Activated T-helper 2 cell treated with anti-CD3 and anti-CD28 coated beads, Interferon-gamma antibody, Interleukin-2, Interleukin-4, amounts not matched to agents 10 μg/mL and 5 μg/mL and 100 μg/mL, durations not matched to agents 14 hours and 24 hours and 36 hours (primary cell): ENCODE measurements at regions not wholly inside any gene's neighbourhood (a gene's known extent, or its start where the extent isn't known, plus 50 kb on each side); places are given as distances from the start of the nearest gene placed in this dataset.

ENCODE experiments used
- DNase-seq: peaks from one replicate; pipeline ENCODE4 v3.0.0; 2021; ENCODE audit warnings: low spot score
- H3K27ac Mint-ChIP-seq: one replicate; pipeline ENCODE4 v1.8.0; 2021; ENCODE audit warnings: mixed read lengths
- H3K27me3 Mint-ChIP-seq: one replicate; pipeline ENCODE4 v1.8.0; 2021; ENCODE audit warnings: low read depth, mixed read lengths
- H3K36me3 Mint-ChIP-seq: one replicate; pipeline ENCODE4 v1.8.0; 2021; ENCODE audit warnings: low read depth, mixed read lengths
- H3K4me1 Mint-ChIP-seq: one replicate; pipeline ENCODE4 v1.8.0; 2021; ENCODE audit warnings: low read depth, mixed read lengths
- H3K4me3 Mint-ChIP-seq: one replicate; pipeline ENCODE4 v1.8.0; 2021; ENCODE audit warnings: low read depth, mild to moderate bottlenecking, moderate library complexity, mixed read lengths
- H3K9me3 Mint-ChIP-seq: one replicate; pipeline ENCODE4 v1.8.0; 2021; ENCODE audit warnings: mixed read lengths
- intact Hi-C: fragments of 100-400 bp; cut with micrococcal nuclease; formaldehyde crosslinking; loops from one replicate; pipeline ENCODE4 v1.15.1; 2023

GRCh38 chr5:155738616-155739015, 588.3 kb upstream of the SGCD start:
- intact Hi-C loops, result no loop called here
- H3K27me3 Mint-ChIP-seq, result no peaks in the 10 kb centered on the region
- DNase-seq, result no peak
- H3K36me3 Mint-ChIP-seq, result no peaks in the 10 kb centered on the region
- H3K4me1 Mint-ChIP-seq, result no peaks in the 10 kb centered on the region
- no peak overlapping the region for H3K4me3 Mint-ChIP-seq
- H3K27ac Mint-ChIP-seq, result no peak overlapping the region
- no peaks in the 10 kb centered on the region for H3K9me3 Mint-ChIP-seq

GRCh38 chr5:155746367-155747038, 580.5 kb upstream of the SGCD start:
- intact Hi-C loops, result no loop called here
- Mint-ChIP-seq H3K9me3 (no peaks in the 10 kb centered on the region), H3K27ac (no peak overlapping the region), H3K4me1 (no peaks in the 10 kb centered on the region), H3K4me3 (no peak overlapping the region), H3K27me3 (no peaks in the 10 kb centered on the region), H3K36me3 (no peaks in the 10 kb centered on the region)
- DNase-seq, result no peak

GRCh38 chr5:155750101-155750500, 576.9 kb upstream of the SGCD start:
- Mint-ChIP-seq H3K27me3 (no peaks in the 10 kb centered on the region), H3K4me1 (no peaks in the 10 kb centered on the region), H3K36me3 (no peaks in the 10 kb centered on the region), H3K4me3 (no peak overlapping the region), H3K9me3 (no peaks in the 10 kb centered on the region), H3K27ac (no peak overlapping the region)
- intact Hi-C loops, result no loop called here
- DNase-seq, result no peak

- intact Hi-C loops, result no loop called here
- H3K4me1 Mint-ChIP-seq, result no peaks in the 10 kb centered on the region
- DNase-seq, result no peak
- H3K36me3 Mint-ChIP-seq, result no peaks in the 10 kb centered on the region
- no peak overlapping the region for H3K27ac Mint-ChIP-seq
- H3K27me3 Mint-ChIP-seq, result no peaks in the 10 kb centered on the region
- no peaks in the 10 kb centered on the region for H3K9me3 Mint-ChIP-seq
- no peak overlapping the region for H3K4me3 Mint-ChIP-seq
Measured at GRCh38 chr5:155750571-155750970, 576.4 kb upstream of the SGCD start.

GRCh38 chr5:155753943-155754581, 572.9 kb upstream of the SGCD start:
- H3K36me3 Mint-ChIP-seq, result no peaks in the 10 kb centered on the region
- no peaks in the 10 kb centered on the region for H3K4me1 Mint-ChIP-seq
- H3K4me3 Mint-ChIP-seq, result no peak overlapping the region
- no peak for DNase-seq
- intact Hi-C loops, result no loop called here
- no peak overlapping the region for H3K27ac Mint-ChIP-seq
- no peaks in the 10 kb centered on the region for H3K27me3 Mint-ChIP-seq
- H3K9me3 Mint-ChIP-seq, result no peaks in the 10 kb centered on the region

GRCh38 chr5:155759252-155759651, 567.7 kb upstream of the SGCD start:
- Mint-ChIP-seq H3K9me3 (peaks cover 19% of the 10 kb centered on the region), H3K27me3 (no peaks in the 10 kb centered on the region), H3K4me1 (no peaks in the 10 kb centered on the region), H3K36me3 (no peaks in the 10 kb centered on the region), H3K27ac (no peak overlapping the region), H3K4me3 (no peak overlapping the region)
- intact Hi-C loops, result no loop called here
- DNase-seq, result no peak

- Mint-ChIP-seq H3K9me3 (peaks cover 19% of the 10 kb centered on the region), H3K4me3 (no peak overlapping the region), H3K36me3 (no peaks in the 10 kb centered on the region), H3K27ac (no peak overlapping the region), H3K27me3 (no peaks in the 10 kb centered on the region), H3K4me1 (no peaks in the 10 kb centered on the region)
- no peak for DNase-seq
- intact Hi-C loops, result no loop called here
Measured at GRCh38 chr5:155759984-155760383, 567.0 kb upstream of the SGCD start.

GRCh38 chr5:155761502-155761901, 565.5 kb upstream of the SGCD start:
- Mint-ChIP-seq H3K27ac (no peak overlapping the region), H3K9me3 (peaks cover 19% of the 10 kb centered on the region), H3K4me3 (no peak overlapping the region), H3K4me1 (no peaks in the 10 kb centered on the region), H3K27me3 (no peaks in the 10 kb centered on the region), H3K36me3 (no peaks in the 10 kb centered on the region)
- DNase-seq, result no peak
- intact Hi-C loops, result no loop called here

- Mint-ChIP-seq H3K4me3 (no peak overlapping the region), H3K27me3 (no peaks in the 10 kb centered on the region), H3K36me3 (no peaks in the 10 kb centered on the region), H3K27ac (no peak overlapping the region), H3K4me1 (peaks cover 2% of the 10 kb centered on the region), H3K9me3 (peaks cover 12% of the 10 kb centered on the region)
- intact Hi-C loops, result no loop called here
- DNase-seq, result no peak
Measured at GRCh38 chr5:155765715-155766114, 561.2 kb upstream of the SGCD start.

GRCh38 chr5:155767470-155767869, 559.5 kb upstream of the SGCD start:
- H3K9me3 Mint-ChIP-seq, result peaks cover 1% of the 10 kb centered on the region
- intact Hi-C loops, result no loop called here
- no peak overlapping the region for H3K27ac Mint-ChIP-seq
- peaks cover 2% of the 10 kb centered on the region for H3K4me1 Mint-ChIP-seq
- no peak for DNase-seq
- H3K27me3 Mint-ChIP-seq, result no peaks in the 10 kb centered on the region
- H3K36me3 Mint-ChIP-seq, result no peaks in the 10 kb centered on the region
- H3K4me3 Mint-ChIP-seq, result no peak overlapping the region

GRCh38 chr5:155768332-155768731, 558.6 kb upstream of the SGCD start:
- H3K27ac Mint-ChIP-seq, result no peak overlapping the region
- no peak for DNase-seq
- no peaks in the 10 kb centered on the region for H3K36me3 Mint-ChIP-seq
- intact Hi-C loops, result no loop called here
- H3K4me1 Mint-ChIP-seq, result peaks cover 2% of the 10 kb centered on the region
- no peaks in the 10 kb centered on the region for H3K9me3 Mint-ChIP-seq
- no peak overlapping the region for H3K4me3 Mint-ChIP-seq
- no peaks in the 10 kb centered on the region for H3K27me3 Mint-ChIP-seq

- no peak overlapping the region for H3K4me3 Mint-ChIP-seq
- no peak for DNase-seq
- no peaks in the 10 kb centered on the region for H3K36me3 Mint-ChIP-seq
- H3K27me3 Mint-ChIP-seq, result no peaks in the 10 kb centered on the region
- H3K27ac Mint-ChIP-seq, result no peak overlapping the region
- peaks cover 5% of the 10 kb centered on the region for H3K4me1 Mint-ChIP-seq
- intact Hi-C loops, result no loop called here
- no peaks in the 10 kb centered on the region for H3K9me3 Mint-ChIP-seq
Measured at GRCh38 chr5:155772009-155772662, 554.8 kb upstream of the SGCD start.

- Mint-ChIP-seq H3K36me3 (no peaks in the 10 kb centered on the region), H3K27me3 (no peaks in the 10 kb centered on the region), H3K4me1 (peaks cover 3% of the 10 kb centered on the region), H3K27ac (no peak overlapping the region), H3K4me3 (no peak overlapping the region), H3K9me3 (no peaks in the 10 kb centered on the region)
- DNase-seq, result no peak
- intact Hi-C loops, result no loop called here
Measured at GRCh38 chr5:155773680-155774079, 553.3 kb upstream of the SGCD start.
